Stimulated activated CD8-positive, alpha-beta memory T cell treated with anti-CD3 and anti-CD28 coated beads, Interleukin-12 subunit alpha, Interleukin-12 subunit beta, amount 100 ng/mL, for 1 hour (primary cell): ENCODE measurements at regions not wholly inside any gene's neighbourhood (a gene's known extent, or its start where the extent isn't known, plus 50 kb on each side); places are given as distances from the start of the nearest gene placed in this dataset.

Experiments
- DNase-seq: peaks from one replicate; pipeline ENCODE4 v3.0.0-alpha.2; 2020; ENCODE audit warnings: low read depth

- DNase-seq: no peak
These were observed 142.8 kb downstream of the CXCL12 start for GRCh38 chr10:44242091-44242490.

GRCh38 chr10:44240584-44241205, 144.2 kb downstream of the CXCL12 start:
- DNase-seq: no peak

GRCh38 chr10:44238212-44238611, 146.7 kb downstream of the CXCL12 start:
- DNase-seq: no peak

- no peak for DNase-seq
These were observed 147.4 kb downstream of the CXCL12 start for GRCh38 chr10:44237364-44238049.

- DNase-seq: no peak
These were observed 149.5 kb downstream of the CXCL12 start for GRCh38 chr10:44235363-44235762.

- DNase-seq: no peak
These were observed 150.4 kb downstream of the CXCL12 start for GRCh38 chr10:44234483-44234875.

GRCh38 chr10:44233561-44234482, 151.1 kb downstream of the CXCL12 start:
- no peak for DNase-seq

- DNase-seq: no peak
These were observed 167.6 kb downstream of the CXCL12 start for GRCh38 chr10:44217274-44217820.

- no peak for DNase-seq
These were observed 168.8 kb downstream of the CXCL12 start for GRCh38 chr10:44216073-44216472.

- no peak for DNase-seq
These were observed 175.1 kb downstream of the CXCL12 start for GRCh38 chr10:44209811-44210210.

- DNase-seq: no peak
These were observed 177.7 kb downstream of the CXCL12 start for GRCh38 chr10:44207160-44207559.

GRCh38 chr10:44206127-44206818, 178.6 kb downstream of the CXCL12 start:
- no peak for DNase-seq

GRCh38 chr10:44205067-44205466, 179.8 kb downstream of the CXCL12 start:
- DNase-seq: no peak

GRCh38 chr10:44203535-44203934, 181.4 kb downstream of the CXCL12 start:
- DNase-seq: no peak

GRCh38 chr10:44202952-44203351, 181.9 kb downstream of the CXCL12 start:
- no peak for DNase-seq

- no peak for DNase-seq
These were observed 183.2 kb downstream of the CXCL12 start for GRCh38 chr10:44201656-44202055.

GRCh38 chr10:44201011-44201410, 183.9 kb downstream of the CXCL12 start:
- DNase-seq: no peak

- DNase-seq: no peak
These were observed 184.8 kb downstream of the CXCL12 start for GRCh38 chr10:44199991-44200655.

- DNase-seq: no peak
These were observed 185.6 kb downstream of the CXCL12 start for GRCh38 chr10:44199267-44199666.

GRCh38 chr10:44198780-44199097, 186.2 kb downstream of the CXCL12 start:
- DNase-seq: no peak

- DNase-seq: no peak
These were observed 186.7 kb downstream of the CXCL12 start for GRCh38 chr10:44198096-44198779.
